ENCODE measurements at regions not wholly inside any gene's neighbourhood (a gene's known extent, or its start where the extent isn't known, plus 50 kb on each side); places are given as distances from the start of the nearest gene placed in this dataset.

DNA sequence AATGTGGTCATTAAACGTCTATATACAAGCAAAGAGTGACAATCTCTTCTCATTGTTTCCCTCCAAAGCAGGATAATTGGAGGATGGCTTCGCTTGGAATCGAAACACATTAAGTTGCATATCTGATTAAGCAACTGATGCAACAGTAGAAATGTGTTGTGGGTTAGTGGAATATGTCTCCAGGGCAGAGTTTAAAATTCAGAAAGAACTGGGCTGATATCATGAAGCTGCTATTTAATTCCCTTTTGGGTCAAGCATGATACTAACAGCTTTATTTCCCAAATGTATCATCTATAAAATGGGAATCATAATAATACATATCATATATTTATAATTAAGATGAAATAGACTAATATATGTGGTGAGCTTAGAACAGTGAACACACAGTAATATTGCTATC is 1763.0 kb upstream of the C9orf72 start:
- Histone ChIP-seq H2AK5ac (ENCODE audit: low read depth, low read length) (no peak overlapping the region), H4K5ac (ENCODE audit: insufficient read length, low read depth, low read length) (no peak overlapping the region), H4K20me1 (replicated peaks in 1 of 2; ENCODE audit: control insufficient read depth in 1 of 2, insufficient read depth in 2 of 2, low read length in 2 of 2) (no peaks in the 10 kb centered on the region), H3K36me3 (ENCODE audit: control insufficient read depth in 2 of 4, insufficient read depth in 4 of 4, low read length in 3 of 4) (no peaks in the 10 kb centered on the region), H3K18ac (ENCODE audit: extremely low read depth, low read length) (no peak overlapping the region), H3K9me3 (ENCODE audit: insufficient read depth in 2 of 2, low read depth in 1 of 2, low read length in 1 of 2) (no peaks in the 10 kb centered on the region; a peak in 1 of 4 replicates), H3K23ac (ENCODE audit: insufficient read length) (no peak overlapping the region), H3K4ac (replicated peaks; ENCODE audit: insufficient read length, low read depth, low read length) (no peak overlapping the region), H4K8ac (ENCODE audit: extremely low read depth, insufficient read depth, low read length) (no peak overlapping the region), H3K14ac (ENCODE audit: insufficient read length) (no peak overlapping the region), H4K91ac (replicated peaks; ENCODE audit: insufficient read length, low read length) (no peak overlapping the region), H3K4me3 (ENCODE audit: extremely low read depth in 1 of 4, insufficient read depth in 2 of 4, low read depth in 3 of 4, low read length in 4 of 4) (no peak overlapping the region), H2BK5ac (ENCODE audit: low read depth, low read length) (no peak overlapping the region), H3K23me2 (ENCODE audit: low read depth, low read length) (no peaks in the 10 kb centered on the region), H3K9ac (replicated peaks in 1 of 4; ENCODE audit: extremely low read depth in 1 of 4, low read depth in 3 of 4, low read length in 3 of 4) (no peak overlapping the region), H3K56ac (replicated peaks; ENCODE audit: insufficient read length, low read depth, low read length) (no peak overlapping the region), H2BK15ac (ENCODE audit: low read length) (no peak overlapping the region), H2BK20ac (ENCODE audit: low read length) (no peak overlapping the region), H2BK120ac (replicated peaks; ENCODE audit: low read depth, low read length) (no peak overlapping the region), H3K79me2 (ENCODE audit: control insufficient read depth in 1 of 2, insufficient read depth in 2 of 2, low read length in 2 of 2) (no peaks in the 10 kb centered on the region), H3K79me1 (ENCODE audit: low read depth, low read length) (no peaks in the 10 kb centered on the region; the same call in 1 of the 2 replicates), H3K27ac (ENCODE audit: low read depth, low read length) (no peak overlapping the region), H2AFZ (ENCODE audit: low read length) (no peak overlapping the region), H2BK12ac (ENCODE audit: low read depth, low read length) (no peak overlapping the region), H3K4me2 (ENCODE audit: insufficient read depth in 1 of 2, low read depth in 2 of 2, low read length in 2 of 2) (no peak overlapping the region), H3K27me3 (replicated peaks in 1 of 4; ENCODE audit: control insufficient read depth in 3 of 4, extremely low read depth in 1 of 4, insufficient read depth in 3 of 4, low read length in 3 of 4) (no peaks in the 10 kb centered on the region), H3K4me1 (replicated peaks in 1 of 4; ENCODE audit: control insufficient read depth in 3 of 4, insufficient read depth in 4 of 4, low read length in 3 of 4) (no peaks in the 10 kb centered on the region)
- ChIA-PET CTCF (ENCODE audit: partially characterized antibody) (no interaction called here), POLR2A (ENCODE audit: partially characterized antibody) (no interaction called here)
- no peak for DNase-seq (ENCODE audit: low read depth in 1 of 2, low spot score in 2 of 2)
- no peak for FAIRE-seq
- 98% methylated on average over 3 of the region's 3 CpGs; no CpG with 5 or more reads in 1 of the 2 experiments for WGBS, 2 experiments (ENCODE audit: extremely low coverage in 1 of 2, insufficient coverage in 1 of 2, insufficient read length in 1 of 2, insufficient replicate concordance in 2 of 2, low coverage in 1 of 2, low lambda C conversion rate in 2 of 2, missing lambda C conversion rate in 1 of 2)
- no peak for TF ChIP-seq NANOG (IDR thresholded peaks at IDR 0.05; ENCODE audit: insufficient read depth, low read depth, low read length, poor library complexity, severe bottlenecking)
